22Rv1 (cell line): ENCODE measurements at regions not wholly inside any gene's neighbourhood (a gene's known extent, or its start where the extent isn't known, plus 50 kb on each side); places are given as distances from the start of the nearest gene placed in this dataset.

Source experiments
- H3K27ac ChIP-seq: fragments of 450-650 bp; 2 replicates; pipeline ENCODE4 v1.5.1; 2017
- ZFX ChIP-seq: fragments of 450-650 bp; IDR thresholded peaks from 2 replicates; pipeline ENCODE4 v1.6.1; 2017; ENCODE audit warnings: antibody characterized with exemption, borderline replicate concordance
- TF ChIP-seq, protein P1 (sequence below): fragments of 450-650 bp; IDR thresholded peaks from 2 replicates; pipeline ENCODE4 v1.5.1; 2017; ENCODE audit warnings: mild to moderate bottlenecking

DNA sequence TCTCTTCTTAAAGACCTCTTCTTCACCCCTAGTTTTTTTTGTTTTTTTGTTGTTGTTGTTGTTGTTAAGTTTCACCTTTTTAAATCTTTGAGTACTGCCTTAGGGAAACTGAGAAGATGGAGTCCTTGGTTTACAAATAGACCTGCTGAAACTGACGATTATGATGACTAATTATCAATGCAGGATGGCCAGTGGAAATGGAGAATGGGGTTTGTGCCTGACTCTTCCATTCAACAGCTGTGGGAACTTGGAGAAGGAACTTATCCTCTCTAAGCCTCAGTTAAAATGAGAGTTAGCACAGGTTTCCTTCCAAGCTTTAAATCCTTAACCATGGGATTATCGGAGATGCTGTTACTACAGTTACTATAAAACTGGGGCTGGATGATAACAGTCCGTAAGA is 66.7 kb upstream of the PNMA1 start:
- no peak overlapping the region for H3K27ac ChIP-seq
- TF ChIP-seq, protein P1, sequence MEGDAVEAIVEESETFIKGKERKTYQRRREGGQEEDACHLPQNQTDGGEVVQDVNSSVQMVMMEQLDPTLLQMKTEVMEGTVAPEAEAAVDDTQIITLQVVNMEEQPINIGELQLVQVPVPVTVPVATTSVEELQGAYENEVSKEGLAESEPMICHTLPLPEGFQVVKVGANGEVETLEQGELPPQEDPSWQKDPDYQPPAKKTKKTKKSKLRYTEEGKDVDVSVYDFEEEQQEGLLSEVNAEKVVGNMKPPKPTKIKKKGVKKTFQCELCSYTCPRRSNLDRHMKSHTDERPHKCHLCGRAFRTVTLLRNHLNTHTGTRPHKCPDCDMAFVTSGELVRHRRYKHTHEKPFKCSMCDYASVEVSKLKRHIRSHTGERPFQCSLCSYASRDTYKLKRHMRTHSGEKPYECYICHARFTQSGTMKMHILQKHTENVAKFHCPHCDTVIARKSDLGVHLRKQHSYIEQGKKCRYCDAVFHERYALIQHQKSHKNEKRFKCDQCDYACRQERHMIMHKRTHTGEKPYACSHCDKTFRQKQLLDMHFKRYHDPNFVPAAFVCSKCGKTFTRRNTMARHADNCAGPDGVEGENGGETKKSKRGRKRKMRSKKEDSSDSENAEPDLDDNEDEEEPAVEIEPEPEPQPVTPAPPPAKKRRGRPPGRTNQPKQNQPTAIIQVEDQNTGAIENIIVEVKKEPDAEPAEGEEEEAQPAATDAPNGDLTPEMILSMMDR = no peak
- TF ChIP-seq ZFX = no peak

DNA sequence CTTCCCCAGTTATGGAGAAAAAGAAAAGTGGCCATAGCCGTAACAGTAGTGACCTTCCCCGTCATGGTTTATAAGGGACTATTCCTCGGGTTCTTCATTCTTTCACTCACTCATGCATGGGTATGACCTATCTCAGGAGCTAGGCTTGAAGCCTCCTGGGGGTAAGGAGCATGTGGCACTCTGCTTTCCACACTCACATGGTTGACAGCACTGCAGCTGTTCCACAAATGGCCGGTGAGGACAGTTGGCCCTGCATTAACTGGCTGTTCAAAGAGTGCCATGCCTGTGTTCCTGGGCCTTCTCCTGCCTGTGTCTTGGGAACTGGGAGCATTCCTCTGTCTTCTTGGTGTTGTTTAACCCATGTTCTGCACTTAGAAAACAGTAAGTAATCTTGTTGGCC is 66.2 kb upstream of the PNMA1 start:
- no peak overlapping the region for H3K27ac ChIP-seq
- no peak for TF ChIP-seq ZFX
- TF ChIP-seq, protein P1 = no peak

DNA sequence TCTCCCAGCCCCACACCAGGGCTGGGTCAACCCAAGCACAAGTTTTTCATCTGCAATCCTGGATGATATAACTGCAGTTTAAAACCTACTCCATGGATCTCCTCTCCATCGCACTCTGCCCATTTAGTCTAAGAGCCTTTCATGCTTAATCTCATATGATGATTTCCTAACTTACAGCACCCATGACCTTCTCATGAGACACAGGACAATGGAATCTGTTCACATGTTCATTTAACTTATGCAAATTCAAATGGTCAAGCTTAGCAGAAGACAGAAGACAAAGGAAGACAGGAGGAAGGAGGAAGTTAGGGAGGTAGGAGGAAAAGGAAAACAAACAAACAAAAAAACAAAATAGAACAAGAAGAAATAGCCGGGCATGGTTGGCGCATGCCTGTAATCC is 64.6 kb upstream of the PNMA1 start:
- no peak overlapping the region for H3K27ac ChIP-seq
- no peak for TF ChIP-seq ZFX
- TF ChIP-seq, protein P1 = no peak

DNA sequence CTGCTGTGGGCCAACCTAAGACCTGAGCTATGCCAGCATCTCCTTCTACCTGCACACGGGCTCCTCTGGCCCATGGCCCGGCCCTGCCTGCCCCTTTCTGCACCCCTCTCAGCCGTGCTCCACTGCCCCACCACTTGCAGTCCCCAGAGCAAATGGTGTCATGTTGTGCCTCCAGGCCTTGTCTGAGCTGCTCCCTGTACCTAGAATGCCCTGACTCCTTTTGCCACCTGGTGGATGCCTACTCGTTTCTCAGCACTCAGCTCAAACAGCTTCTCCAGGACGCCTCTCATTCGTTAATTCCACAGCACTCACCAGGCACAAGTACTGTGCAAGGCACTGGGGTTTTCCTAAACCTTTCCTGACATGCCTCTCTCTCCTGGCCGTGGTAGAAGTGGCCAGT is 63.2 kb upstream of the PNMA1 start:
- TF ChIP-seq ZFX = no peak
- TF ChIP-seq, protein P1 = no peak
- no peak overlapping the region for H3K27ac ChIP-seq

DNA sequence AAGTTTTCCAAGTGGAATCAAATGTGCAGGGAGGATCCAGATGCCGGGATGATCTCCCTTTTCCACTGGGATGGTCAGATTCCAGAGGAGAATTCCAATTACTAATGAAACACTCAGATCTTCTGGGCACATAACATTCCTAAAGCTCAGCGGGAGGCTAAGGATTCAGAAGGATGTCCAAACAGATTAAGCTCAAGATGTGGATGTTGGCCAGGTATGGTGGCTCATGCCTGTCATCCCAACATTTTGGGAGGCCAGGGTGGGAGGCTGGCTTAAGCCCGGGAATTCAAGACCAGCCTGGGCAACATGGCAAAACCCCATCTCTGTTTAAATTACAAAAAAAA is 62.0 kb upstream of the PNMA1 start:
- TF ChIP-seq, protein P1 = no peak
- TF ChIP-seq ZFX = no peak
- no peak overlapping the region for H3K27ac ChIP-seq

DNA sequence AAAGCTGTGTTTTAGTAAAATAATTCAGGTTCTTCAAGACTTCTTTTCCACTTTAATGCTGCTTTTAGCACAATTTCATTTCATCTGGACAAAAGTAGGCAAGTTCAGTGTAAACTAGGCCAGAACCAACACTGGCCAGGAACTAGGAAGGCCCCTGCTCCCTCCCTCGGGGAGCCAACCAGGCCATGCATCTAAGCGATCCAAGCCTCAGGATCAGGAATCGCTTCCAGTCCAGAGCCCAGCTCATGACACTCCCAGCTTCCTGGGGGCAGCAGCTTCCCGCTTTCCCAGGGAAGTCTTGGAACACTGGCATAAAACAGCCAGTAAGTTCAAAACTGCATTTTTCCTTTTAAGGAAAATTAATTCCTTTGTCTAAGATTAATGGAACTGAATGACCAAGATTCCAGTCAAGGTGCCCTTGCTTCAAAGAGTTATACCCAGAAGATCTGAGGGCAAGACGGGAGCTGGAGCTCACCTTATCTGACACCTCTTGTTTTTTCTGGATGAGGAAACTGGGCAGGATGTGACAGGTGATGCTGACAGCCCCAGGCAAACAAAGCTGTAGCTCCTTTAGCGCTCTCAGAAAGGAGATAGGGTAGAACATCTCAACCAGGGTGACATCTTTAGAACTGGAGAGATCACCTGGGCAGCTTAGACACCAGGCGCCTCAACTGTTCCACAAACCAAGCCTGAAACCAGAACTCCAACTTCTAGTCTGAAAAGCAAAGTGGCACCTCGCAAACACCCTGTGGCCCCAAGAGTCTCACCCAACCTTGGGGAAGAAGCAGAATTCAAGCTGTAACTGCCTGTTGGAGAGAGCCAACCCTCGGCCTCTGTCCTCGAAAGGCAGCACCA is 61.4 kb upstream of the PNMA1 start:
- H3K27ac ChIP-seq = no peak overlapping the region

DNA sequence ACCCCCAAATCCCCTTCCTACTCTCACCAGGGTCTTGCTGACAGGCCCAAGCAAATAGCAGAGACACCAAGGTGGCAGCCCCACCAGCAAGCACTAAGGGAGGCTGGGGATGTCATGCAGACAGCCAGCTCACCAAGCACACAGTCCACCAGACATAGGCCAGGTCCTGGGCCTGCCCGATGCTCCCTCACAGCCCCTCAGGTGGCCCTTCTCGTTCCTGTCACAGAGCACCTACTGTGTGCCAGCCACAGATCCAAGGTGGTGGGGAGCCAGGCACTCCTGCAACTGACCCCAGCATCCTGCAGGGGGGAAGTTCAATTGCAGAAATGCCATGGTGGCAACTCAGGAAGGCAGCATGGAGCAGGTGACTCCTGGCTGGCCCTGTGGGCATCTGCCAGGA is 60.5 kb upstream of the PNMA1 start:
- TF ChIP-seq, protein P1 = no peak
- no peak for TF ChIP-seq ZFX
- H3K27ac ChIP-seq = no peak overlapping the region

More for the DNA sequence above, 61.4 kb upstream of the PNMA1 start:
- TF ChIP-seq, protein P1 = no peak
- TF ChIP-seq ZFX = no peak
